NOMO-1 (cell line): ENCODE measurements at regions not wholly inside any gene's neighbourhood (a gene's known extent, or its start where the extent isn't known, plus 50 kb on each side); places are given as distances from the start of the nearest gene placed in this dataset.
A peak's percentile ranks its signal among the peaks of the same experiment; 100 is the strongest.

ENCODE experiments used
- DNase-seq, 2 experiments: peaks; one replicate each; lab custom pipeline; 2025; ENCODE audit not compliant: unreplicated experiment in 2 of 2; lab: John Stamatoyannopoulos, UW

DNA sequence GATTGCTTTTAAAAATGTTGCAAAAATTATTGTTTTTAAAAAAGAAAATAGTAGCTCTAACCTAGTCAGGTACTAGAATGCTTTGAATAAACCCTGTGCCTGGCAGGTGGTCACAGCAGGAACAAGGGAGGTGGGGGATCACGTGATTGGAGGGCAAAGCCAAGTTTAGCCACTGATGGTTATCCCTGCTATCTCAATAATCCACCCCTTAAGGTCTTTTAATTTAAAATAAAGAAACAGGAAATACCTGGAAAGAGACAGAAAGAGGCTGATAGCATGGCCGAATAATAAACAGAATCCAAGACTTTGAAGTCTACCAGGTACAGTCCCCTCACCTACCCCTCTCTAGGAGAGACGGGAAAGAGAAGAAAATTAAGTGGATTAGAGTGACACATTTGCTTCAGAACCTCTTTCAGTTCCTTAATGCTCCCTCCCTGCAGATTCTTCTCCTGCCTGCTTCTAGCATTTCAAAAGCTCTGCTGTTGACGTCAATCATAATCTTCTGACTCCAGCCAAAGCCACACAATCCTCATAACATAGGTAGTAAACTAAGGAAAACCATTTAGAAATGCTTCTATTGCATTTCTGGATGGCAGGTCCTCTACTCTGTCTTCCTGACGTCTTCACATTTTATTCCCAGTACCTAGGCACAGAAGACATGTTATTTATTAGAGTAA, 303.4 kb upstream of the MME start:
- DNase-seq = peak; percentile 19 to 63

DNA sequence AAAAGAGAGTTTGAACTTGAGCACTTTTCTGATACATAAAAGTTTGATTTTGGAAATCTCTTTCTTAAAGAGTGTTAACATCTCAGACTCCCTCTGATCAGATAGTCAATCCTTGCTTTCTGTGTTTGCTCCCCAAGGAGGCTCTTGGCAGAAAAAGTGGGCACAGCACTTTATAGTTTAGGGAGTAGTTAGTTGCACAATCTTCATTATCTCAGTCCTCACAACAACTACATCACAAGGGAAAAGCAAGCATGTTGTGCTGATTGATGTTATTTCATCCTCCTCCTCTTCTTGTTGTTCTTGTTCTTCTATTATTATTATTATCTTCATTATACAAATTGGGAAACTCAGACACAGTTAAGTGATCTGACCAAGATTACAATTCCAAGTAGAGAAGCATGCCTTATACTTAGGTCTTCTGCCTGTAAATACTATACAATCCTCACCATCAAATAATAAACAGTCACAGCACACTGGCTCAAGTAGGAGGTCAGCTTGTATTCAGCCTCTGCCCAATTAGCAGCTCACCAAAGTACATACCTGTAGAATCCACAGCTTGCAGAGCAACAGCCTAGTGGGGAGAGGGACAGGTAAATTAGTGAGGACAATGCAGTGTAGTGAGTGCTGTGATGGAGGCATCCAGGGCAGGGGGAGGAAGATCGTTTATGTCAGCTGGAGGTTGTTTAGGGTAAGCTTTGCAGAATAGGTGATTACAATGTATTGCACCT, 304.1 kb upstream of the MME start:
- no peak for DNase-seq

DNA sequence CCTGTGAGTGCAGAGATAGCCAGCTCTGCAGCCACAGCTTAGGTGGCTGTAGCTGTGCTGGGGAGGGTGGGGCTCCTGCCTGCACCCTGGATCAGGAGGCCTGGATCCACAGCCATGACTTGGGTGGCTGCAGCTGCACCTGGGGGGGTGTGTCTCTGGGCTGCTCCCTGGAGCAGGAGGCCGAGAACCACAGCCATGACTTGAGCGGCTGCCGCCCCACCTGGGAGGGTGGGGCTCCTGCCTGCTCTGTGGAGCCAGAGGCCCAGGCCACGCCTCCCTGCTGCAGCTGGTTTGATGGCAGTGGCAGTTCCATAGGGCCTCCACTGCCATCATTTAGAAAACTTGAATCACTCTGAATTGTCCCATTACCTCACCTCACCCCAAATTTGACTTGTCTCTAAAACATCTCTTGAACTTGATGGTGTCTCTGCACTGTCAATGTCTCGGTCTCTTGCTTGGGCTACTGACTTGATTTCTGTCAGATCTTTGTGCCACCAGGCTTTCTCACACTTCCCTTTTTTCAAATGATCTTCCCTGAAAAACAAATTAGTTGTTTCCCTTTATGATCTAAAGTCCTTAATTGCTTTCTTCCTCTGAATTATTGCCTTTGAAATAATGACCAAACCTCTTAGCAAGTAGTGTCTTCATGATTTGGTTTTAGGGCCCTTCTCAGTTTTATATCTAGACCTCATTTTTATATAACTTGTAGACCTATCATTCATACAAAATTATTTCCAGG, 313.2 kb upstream of the MME start:
- peak; percentile 79 to 98 for DNase-seq

DNA sequence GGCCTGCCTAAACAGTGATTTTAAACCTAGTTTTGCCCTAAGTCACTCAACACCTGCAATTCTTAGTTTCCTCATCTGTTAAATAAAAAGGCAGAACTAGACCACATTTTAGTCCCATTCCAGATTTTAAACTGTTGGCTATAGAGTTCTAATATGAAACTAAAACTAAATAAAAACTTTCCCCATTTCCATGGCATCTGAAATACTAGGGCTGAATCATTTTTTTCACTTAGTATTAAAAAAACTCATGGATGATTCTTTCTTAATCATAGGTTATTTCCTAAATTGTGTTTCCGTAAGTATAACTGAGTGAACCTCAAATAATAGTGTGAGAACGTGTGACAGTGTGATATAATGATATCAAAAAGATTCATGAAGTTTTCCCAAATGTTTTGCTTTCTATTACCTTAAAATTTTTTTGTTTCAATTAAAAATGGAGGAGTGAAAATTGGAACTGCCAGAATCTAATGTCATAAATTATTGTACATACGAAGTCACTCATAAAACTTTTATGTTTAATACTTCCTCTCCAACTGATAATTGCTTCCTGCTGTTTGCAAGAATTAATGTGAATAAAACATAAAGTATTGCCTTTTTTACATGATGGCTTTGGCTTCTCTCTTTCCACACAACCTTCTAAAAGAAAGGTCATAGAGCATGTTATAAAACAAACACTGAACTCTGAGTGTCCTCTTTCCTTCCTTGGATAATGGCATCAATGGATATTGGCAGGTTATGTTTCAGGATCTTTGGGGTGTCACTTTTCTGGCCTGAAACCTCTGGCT, 315.1 kb upstream of the MME start:
- no peak for DNase-seq

DNA sequence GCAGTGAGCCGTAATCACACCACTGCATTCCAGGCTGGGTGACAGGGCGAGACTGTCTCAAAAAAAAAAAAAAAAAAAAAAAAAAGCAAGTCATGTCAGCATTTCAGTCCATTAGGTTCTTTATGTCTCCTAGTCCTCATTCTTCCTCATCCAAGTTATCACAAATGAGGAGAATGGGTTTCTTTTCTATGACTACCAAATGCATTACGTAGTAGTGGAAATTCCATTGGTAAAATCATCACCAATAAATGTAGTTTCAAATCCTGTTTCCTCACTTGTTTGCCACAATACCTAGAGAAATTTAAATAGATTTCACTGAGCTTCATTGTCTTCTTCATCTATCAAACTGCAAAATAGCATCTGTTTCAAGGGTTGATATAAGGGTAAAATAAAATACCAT, 317.6 kb upstream of the MME start:
- DNase-seq = no peak

DNA sequence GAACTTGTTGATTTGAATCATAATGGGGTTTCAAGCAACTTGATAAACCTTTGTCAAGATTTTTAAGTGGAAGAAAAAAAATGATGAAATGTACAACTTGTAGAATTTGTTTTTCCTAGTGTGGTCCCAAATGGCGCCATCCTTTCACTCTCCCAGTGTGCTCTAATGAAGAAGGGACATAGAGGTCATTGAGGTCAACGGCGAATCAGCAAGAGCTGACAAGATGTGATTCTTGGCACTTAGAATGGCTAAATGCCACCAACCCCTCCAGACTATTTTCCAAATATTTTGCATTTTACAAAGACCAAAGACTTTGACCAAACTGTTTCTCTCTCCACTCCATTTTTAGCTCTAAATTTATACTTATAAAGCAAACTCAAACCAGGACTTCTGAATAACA, 320.2 kb upstream of the MME start:
- no peak for DNase-seq

DNA sequence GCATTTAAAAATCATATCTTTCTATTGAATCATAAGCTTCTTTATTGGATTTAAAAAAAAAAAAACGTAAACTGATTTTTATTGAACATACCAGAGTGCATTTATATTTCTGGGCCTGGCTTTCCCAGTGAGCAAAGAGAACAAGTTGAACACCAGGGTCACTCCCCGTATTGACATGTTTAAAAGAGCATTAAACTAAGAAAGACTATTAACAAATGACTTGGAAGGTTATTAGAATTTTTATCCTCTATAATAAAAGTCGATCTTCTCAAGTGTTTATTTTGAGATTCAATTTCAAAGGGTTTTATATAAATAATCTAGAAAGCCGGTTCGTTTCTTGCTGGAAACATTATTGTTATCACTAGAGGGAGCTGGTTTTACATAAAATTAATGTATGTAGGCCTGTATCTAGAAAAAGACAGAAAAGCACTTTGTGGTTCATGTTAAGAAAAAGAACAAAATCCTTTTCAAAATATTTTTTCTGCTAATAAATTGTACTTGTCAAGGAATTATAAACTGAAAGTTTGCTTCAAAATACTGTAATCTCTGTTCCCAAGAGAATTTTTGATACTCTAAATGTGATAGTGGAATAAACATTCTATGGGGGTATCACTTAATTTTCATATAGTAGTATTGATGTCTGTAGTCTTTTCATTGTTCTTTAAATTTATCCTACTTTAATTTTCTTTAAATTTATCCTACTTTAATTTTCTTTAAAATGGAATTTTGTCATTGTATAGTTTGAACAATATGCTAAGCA, 321.8 kb upstream of the MME start:
- peak in 1 of 2 experiments; percentile 63 for DNase-seq

DNA sequence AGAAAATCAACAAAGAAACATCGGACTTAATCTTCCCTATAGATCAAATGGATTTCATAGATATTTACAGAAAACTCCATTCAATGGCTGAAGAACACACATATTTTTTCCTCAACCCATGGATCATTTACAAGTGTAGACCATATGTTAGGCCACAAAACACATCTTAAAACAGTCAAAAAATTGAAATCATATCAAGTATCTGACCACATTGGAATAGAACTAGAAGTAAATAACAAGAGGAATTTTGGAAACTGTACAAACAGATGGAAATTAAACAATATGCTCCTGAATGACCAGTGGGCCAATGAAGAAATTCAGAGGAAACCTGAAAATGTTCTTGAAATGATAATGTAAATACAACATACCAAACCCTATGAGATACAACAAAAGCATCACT, 323.1 kb upstream of the GPR149 start:
- DNase-seq = no peak

DNA sequence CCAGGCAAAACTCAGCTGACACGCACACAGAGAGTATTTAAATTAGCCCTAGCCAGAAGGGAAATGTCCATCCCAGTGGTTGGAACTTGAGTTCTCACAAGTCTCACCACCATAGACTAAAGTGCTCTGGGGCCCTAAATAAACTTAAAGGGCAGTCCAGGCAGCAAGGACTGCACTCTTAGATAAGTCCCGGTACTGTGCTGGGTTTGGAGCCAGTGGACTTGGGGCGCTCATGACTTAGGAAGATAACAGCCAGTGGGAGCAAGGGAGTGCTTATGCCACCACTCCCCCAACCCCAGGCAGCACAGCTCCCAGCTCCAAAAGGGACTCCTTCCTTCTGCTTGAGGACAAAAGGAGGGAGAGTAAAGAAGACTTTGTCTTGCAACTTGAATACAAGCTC, 319.5 kb upstream of the GPR149 start:
- DNase-seq = no peak

DNA sequence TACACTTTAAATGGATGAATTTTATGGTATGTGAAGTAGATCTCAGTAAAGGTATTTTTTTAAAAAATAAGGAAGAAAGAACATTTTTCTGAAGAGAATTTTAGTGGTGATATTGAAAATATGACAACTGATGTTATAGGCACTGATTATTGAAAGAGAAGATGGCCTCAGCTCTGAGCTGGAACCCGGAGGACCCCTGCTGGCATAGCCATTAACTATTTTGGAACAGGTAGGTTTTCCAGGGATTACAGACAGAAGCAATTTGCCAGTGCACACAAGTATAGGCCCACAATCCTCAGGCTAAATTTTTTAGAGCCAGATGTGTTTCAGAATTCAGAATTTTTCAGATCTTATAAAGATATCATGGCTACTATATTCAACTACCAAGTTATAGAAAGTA, 315.9 kb upstream of the GPR149 start:
- DNase-seq = no peak

DNA sequence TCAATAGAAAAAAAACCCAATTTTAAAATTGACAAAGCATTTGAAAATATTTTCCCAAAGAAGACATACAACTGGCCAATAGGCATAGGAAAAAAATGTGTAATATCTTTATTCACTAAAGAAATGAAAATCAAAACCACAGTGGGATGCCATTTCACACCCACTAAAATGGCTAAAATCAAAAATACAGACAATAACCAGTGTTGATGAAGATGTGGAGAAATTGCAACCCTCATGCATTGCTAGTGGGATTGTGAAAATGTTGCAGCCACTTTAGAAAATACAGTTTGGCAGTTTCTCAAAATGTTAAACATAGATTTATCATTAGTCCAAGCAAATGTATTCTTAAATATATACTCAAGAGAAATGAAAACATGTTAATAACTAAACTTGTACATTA, 315.1 kb upstream of the GPR149 start:
- DNase-seq = no peak

DNA sequence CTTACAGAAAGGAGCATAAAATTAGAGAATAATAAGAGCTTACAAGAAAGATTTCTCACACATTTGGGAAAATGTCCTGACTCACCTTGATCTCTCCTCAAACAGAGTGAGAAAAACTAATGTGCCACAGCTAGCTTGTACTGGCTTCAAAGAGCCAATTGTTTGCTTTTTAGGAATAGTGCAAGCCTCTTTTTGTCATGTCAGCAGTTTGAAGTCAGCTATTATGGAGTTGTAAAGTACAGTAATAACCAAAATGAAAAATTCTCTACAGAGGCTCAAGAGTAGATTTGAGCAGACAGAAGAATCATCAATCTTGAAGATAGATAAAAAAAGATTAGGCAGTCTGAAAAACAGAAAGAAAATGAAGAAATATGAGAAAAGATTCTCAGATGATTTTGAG, 313.4 kb upstream of the GPR149 start:
- no peak for DNase-seq

DNA sequence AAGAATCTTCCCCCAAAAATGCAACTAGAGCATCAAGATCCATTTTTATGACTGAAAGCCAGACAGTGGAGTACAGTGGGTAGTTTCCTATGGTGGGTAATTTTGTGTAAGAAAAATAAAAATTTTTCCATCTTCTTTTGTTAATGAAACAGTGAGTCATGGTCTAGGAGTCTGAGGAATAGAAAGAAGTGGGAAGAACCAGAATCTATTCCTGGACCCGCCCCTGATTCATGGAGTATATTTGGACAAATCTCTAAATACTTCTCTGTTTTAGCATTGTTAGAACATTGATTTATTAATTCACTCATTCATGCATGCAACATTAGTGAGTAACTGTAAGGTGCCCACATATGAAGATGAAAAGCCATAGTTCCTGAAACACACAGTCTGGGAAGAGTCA, 304.5 kb upstream of the GPR149 start:
- DNase-seq = no peak

DNA sequence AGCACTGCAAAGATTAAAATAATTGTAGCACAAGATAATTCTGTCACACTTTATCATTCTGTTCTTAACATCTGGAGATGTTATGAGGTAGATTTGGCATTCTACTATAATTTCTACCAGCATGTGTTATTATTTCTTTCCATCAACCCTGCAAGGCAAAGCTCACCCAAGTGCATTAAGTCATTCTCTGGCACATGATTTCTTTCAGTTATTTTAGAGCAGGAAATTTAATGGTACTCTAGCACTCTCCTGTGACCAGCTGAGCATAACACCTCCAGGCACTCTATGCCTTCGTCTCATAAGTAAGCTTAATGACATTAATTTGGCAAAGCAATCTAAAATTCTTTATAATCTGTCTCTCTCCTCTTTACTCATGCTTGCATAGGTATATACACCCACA, 300.2 kb upstream of the GPR149 start:
- no peak for DNase-seq

DNA sequence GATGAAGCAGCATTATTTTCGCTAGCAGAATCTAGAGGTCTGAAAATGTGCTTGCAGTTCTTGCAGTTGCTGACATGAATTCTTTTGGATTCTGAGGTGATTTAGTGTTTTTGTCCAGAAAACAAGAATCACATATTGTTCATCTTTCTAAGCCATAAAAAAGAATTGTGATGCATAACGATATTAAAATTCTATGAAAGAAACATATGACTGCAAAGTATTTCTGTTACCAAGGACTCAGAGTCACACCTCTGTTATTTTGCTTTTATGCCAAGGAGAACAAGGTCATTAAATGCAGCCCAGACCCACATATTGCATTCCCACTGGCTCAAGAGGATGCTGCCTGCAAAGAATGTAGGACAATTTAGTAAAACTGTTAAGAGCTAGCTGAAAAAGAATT, 299.8 kb upstream of the GPR149 start:
- DNase-seq = no peak

DNA sequence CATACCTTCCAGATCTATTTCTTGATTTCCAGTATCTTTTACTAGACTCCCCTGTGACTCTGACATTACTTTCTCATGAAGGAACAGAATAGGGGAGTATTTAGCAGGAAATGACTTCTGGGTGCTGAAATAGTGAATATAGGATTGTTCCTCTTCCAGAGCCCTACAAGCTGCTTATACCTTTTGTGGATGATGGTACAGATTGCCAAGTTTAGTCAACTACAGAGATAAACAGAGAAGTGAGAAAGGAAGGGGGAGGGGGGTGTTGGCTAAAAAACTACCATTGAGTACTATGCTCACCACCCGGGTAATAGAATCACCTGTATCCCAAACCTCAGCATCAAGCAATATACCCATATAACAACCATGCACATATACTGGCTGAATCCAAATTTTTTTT, 298.3 kb upstream of the GPR149 start:
- DNase-seq = peak; percentile 10 to 49

DNA sequence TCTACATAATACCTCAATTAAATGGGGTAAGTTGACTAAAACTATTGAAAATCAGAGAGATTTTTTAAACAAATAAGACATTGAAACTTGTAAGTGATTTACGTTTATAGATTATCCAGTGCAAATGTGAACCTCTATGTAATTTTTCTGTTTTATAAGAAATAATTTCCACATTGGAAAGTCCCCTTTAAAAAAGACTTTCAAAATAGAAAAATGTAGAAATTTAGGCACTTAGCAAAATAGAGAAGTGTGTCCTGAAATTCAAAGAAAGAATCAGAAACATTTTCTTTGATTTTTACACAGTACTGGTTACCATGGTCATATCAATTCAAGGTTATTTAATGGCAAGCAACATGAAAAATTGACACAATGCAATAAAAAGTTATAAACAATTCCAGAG, 290.9 kb upstream of the GPR149 start:
- peak in 1 of 2 experiments; percentile 13 for DNase-seq

DNA sequence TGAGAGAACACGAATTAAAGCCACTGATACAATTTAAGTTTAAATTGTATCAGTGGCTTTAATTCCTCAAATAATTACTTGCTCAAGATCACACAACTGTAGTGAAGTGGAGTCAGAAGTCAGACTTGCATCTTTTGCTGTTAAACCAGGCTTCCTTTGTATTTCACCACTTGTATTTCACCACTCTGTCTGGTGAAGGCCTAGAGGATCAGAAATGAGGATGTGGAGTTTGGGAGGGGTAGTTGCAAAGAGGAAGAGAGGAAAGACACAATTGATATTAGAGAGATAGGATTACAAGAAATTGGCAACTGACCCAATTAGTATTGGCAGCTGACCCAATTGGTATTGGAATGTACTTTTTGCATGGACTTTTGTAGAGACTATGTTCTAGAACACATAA, 288.1 kb upstream of the GPR149 start:
- peak; percentile 97 to 99 for DNase-seq

DNA sequence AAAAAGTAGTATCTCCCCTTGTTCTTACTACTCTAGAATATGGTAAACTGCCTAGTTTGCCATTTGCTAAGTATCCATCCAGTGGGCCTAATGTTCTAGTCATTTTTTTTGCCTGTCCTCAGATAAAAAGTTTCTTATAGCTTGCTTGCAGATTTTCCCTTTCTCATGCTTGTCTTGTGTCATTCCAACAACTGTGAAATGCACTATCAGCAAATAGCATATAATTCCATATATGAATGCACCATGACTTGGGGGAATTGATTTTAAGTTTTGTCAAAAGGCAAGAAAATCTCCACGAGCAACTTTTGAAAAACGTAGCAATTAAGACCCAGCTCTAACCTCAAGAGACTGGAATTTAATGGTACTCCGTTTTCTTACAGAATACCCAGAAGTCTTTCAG, 286.2 kb upstream of the GPR149 start:
- no peak for DNase-seq

DNA sequence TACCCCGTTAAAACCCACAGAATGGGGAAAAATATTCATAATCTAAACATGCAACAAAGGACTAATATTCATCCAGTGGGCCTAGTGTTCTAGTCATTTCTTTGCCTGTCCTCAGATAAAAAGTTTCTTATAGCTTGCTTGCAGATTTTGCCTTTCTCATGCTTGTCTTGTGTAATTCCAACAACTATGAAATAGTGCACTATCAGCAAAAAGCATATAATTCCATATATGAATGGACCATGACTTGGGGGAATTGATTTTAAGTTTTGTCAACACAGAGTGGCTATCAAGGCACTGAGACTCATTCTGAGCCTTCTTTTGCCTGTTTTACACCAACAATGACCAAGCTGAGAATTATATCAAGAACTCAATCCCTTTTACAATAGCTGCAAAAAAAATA, 278.6 kb upstream of the GPR149 start:
- no peak for DNase-seq
